Neural crest cell (in vitro differentiated cells): ENCODE measurements at regions not wholly inside any gene's neighbourhood (a gene's known extent, or its start where the extent isn't known, plus 50 kb on each side); places are given as distances from the start of the nearest gene placed in this dataset.

ENCODE experiments used
- DNase-seq: peaks from one replicate; pipeline ENCODE4 v3.0.0; 2021; ENCODE audit warnings: low read depth, mixed read lengths, low spot score
- H3K27ac Mint-ChIP-seq: one replicate; pipeline ENCODE4 v1.8.0; 2021; ENCODE audit warnings: mild to moderate bottlenecking, mixed read lengths; ENCODE audit not compliant: unreplicated experiment
- H3K27me3 Mint-ChIP-seq: 2 replicates; pipeline ENCODE4 v1.8.0; 2021; ENCODE audit warnings: low read depth, mild to moderate bottlenecking, mixed read lengths
- H3K36me3 Mint-ChIP-seq: 2 replicates; pipeline ENCODE4 v1.8.0; 2021; ENCODE audit warnings: low read depth, mild to moderate bottlenecking, mixed read lengths
- H3K4me1 Mint-ChIP-seq: 2 replicates; pipeline ENCODE4 v1.8.0; 2021; ENCODE audit warnings: mixed read lengths
- H3K4me3 Mint-ChIP-seq: one replicate; pipeline ENCODE4 v1.8.0; 2021; ENCODE audit warnings: mild to moderate bottlenecking, mixed read lengths
- H3K9me3 Mint-ChIP-seq: 2 replicates; pipeline ENCODE4 v1.8.0; 2021; ENCODE audit warnings: mixed read lengths
- TF ChIP-seq, protein P1 (sequence below): fragments of 200-600 bp; sonication (generic); conservative IDR thresholded peaks from 2 replicates; pipeline ENCODE4 v1.5.0; 2021; ENCODE audit warnings: antibody characterized with exemption, mild to moderate bottlenecking

- peaks cover 4% of the 10 kb centered on the region for H3K27me3 Mint-ChIP-seq
- H3K4me1 Mint-ChIP-seq: no peaks in the 10 kb centered on the region
- no peaks in the 10 kb centered on the region for H3K9me3 Mint-ChIP-seq
- no peak overlapping the region for H3K27ac Mint-ChIP-seq
- H3K36me3 Mint-ChIP-seq: no peaks in the 10 kb centered on the region
- DNase-seq: no peak
- TF ChIP-seq, protein P1, sequence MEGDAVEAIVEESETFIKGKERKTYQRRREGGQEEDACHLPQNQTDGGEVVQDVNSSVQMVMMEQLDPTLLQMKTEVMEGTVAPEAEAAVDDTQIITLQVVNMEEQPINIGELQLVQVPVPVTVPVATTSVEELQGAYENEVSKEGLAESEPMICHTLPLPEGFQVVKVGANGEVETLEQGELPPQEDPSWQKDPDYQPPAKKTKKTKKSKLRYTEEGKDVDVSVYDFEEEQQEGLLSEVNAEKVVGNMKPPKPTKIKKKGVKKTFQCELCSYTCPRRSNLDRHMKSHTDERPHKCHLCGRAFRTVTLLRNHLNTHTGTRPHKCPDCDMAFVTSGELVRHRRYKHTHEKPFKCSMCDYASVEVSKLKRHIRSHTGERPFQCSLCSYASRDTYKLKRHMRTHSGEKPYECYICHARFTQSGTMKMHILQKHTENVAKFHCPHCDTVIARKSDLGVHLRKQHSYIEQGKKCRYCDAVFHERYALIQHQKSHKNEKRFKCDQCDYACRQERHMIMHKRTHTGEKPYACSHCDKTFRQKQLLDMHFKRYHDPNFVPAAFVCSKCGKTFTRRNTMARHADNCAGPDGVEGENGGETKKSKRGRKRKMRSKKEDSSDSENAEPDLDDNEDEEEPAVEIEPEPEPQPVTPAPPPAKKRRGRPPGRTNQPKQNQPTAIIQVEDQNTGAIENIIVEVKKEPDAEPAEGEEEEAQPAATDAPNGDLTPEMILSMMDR: no peak
- H3K4me3 Mint-ChIP-seq: no peak overlapping the region
Observed at GRCh38 chr5:1748271-1748670, 51.4 kb downstream of the MRPL36 start.

DNA sequence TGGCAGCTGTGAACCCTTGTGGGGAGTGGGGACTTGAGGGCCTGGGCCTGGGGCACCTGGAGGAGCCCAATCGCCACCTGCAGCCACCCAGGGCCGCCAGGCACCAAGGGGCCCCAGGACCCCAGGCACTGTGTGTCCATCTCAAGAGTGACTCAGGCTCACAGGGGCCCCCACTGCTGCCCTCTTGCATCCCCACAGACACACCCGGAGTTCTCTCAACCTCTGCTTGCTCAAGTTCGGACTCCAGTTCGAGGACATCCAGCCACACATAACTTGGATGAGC lies 51.9 kb downstream of the MRPL36 start:
- H3K4me3 Mint-ChIP-seq: no peak overlapping the region
- no peaks in the 10 kb centered on the region for H3K36me3 Mint-ChIP-seq
- no peak overlapping the region for H3K27ac Mint-ChIP-seq
- no peak for DNase-seq
- H3K4me1 Mint-ChIP-seq: no peaks in the 10 kb centered on the region
- peaks cover 4% of the 10 kb centered on the region for H3K27me3 Mint-ChIP-seq
- TF ChIP-seq, protein P1: no peak
- no peaks in the 10 kb centered on the region for H3K9me3 Mint-ChIP-seq

GRCh38 chr5:1747079-1747802 lies 52.4 kb downstream of the MRPL36 start:
- Mint-ChIP-seq H3K9me3 (peaks cover 3% of the 10 kb centered on the region), H3K4me1 (no peaks in the 10 kb centered on the region), H3K27ac (no peak overlapping the region), H3K27me3 (peaks cover 5% of the 10 kb centered on the region), H3K4me3 (no peak overlapping the region), H3K36me3 (peaks cover 1% of the 10 kb centered on the region)
- TF ChIP-seq, protein P1: no peak
- no peak for DNase-seq

GRCh38 chr5:1746371-1747078 lies 53.1 kb downstream of the MRPL36 start:
- Mint-ChIP-seq H3K27me3 (peaks cover 7% of the 10 kb centered on the region), H3K4me1 (no peaks in the 10 kb centered on the region), H3K36me3 (peaks cover 4% of the 10 kb centered on the region), H3K4me3 (no peak overlapping the region), H3K9me3 (peaks cover 6% of the 10 kb centered on the region), H3K27ac (no peak overlapping the region)
- TF ChIP-seq, protein P1: no peak
- no peak for DNase-seq

GRCh38 chr5:1745796-1746370 lies 53.8 kb downstream of the MRPL36 start:
- TF ChIP-seq, protein P1: no peak
- no peaks in the 10 kb centered on the region for H3K4me1 Mint-ChIP-seq
- H3K9me3 Mint-ChIP-seq: peaks cover 7% of the 10 kb centered on the region
- no peak overlapping the region for H3K4me3 Mint-ChIP-seq
- no peak for DNase-seq
- H3K36me3 Mint-ChIP-seq: peaks cover 5% of the 10 kb centered on the region
- no peak overlapping the region for H3K27ac Mint-ChIP-seq
- H3K27me3 Mint-ChIP-seq: peaks cover 7% of the 10 kb centered on the region
